ENCODE measurements at regions not wholly inside any gene's neighbourhood (a gene's known extent, or its start where the extent isn't known, plus 50 kb on each side); places are given as distances from the start of the nearest gene placed in this dataset.
"Not testable (repeated sequence)": the region's sequence is repeated elsewhere in the genome, so short reads cannot be mapped to it uniquely, and the experiment has no call there.

DNA sequence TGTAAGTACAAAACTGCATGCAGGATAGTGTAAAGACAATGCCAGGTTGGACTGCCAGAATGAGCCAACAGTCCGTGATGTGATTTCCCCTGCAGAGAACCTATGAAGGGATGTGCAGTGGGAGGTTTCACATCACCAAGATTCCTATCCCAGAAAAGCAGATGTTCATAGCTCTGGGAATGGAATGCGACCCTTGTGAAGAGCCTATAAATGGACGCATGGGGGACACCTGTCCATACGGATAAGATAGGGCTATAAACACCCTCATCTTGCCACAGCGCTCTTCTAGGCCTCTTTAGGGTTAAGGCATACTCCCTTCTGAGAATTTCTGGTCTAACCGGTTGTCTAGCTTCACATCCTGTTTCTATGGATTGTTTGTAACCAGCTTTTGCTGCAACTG, 1261.8 kb downstream of the RAPGEF2 start:
- TF ChIP-seq CTCF (conservative IDR thresholded peaks at IDR 0.05 in 1 of 2, IDR thresholded peaks at IDR 0.05 in 1 of 2; ENCODE audit: low read depth in 1 of 2, low read length in 2 of 2); EZH2 (IDR thresholded peaks at IDR 0.05; ENCODE audit: low read length, missing control alignments): not testable (repeated sequence)

Data from fibroblast of lung (primary cell).